Caco-2 (cell line): ENCODE measurements at regions not wholly inside any gene's neighbourhood (a gene's known extent, or its start where the extent isn't known, plus 50 kb on each side); places are given as distances from the start of the nearest gene placed in this dataset.

Experiments
- BruUV-seq: library from RNA; stranded (reverse); fragments of 400-500 nt; replicated peaks from 2 replicates; lab custom pipeline; 2021; lab: Mats Ljungman, UMichigan
- CTCF ChIA-PET: fragments of 300-600 bp; sonication (Branson Sonifier 250); formaldehyde crosslinking; loops from one replicate; lab custom pipeline; 2022; ENCODE audit warnings: antibody characterized with exemption; lab: Charles Lee
- POLR2A ChIA-PET: fragments of 300-600 bp; sonication (Branson Sonifier 250); formaldehyde crosslinking; loops from one replicate; lab custom pipeline; 2022; ENCODE audit warnings: antibody characterized with exemption; lab: Charles Lee
- DNase-seq, 2 experiments: peaks; one replicate each; pipeline versions ENCODE4 v3.0.0 to v3.0.0-alpha.2; 2020 to 2022
- H3K27me3 ChIP-seq: replicated peaks from 2 replicates; pipeline ENCODE4 v1.6.0; 2011; ENCODE audit warnings: low read length; ENCODE audit not compliant: control insufficient read depth, insufficient read depth
- H3K36me3 ChIP-seq: 2 replicates; pipeline ENCODE4 v1.5.1; 2011; ENCODE audit warnings: low read length; ENCODE audit not compliant: control insufficient read depth, insufficient read depth
- H3K4me1 ChIP-seq: fragments of 250-450 bp; sonication (Bioruptor Pico); 2 replicates; pipeline ENCODE4 v1.5.1; 2020; ENCODE audit warnings: mild to moderate bottlenecking
- H3K4me3 ChIP-seq: 2 replicates; pipeline ENCODE4 v1.5.1; 2011; ENCODE audit warnings: low read depth, mild to moderate bottlenecking, control low read depth, low read length
- H3K9me3 ChIP-seq: fragments of 250-450 bp; sonication (Bioruptor Pico); 2 replicates; pipeline ENCODE4 v1.5.1; 2020; ENCODE audit warnings: mild to moderate bottlenecking, moderate library complexity
- H3K27ac Mint-ChIP-seq: one replicate; pipeline ENCODE4 v1.8.0; 2022; ENCODE audit warnings: mixed read lengths; ENCODE audit not compliant: unreplicated experiment
- H3K27me3 Mint-ChIP-seq: one replicate; pipeline ENCODE4 v1.8.0; 2022; ENCODE audit warnings: mixed read lengths; ENCODE audit not compliant: insufficient read depth, unreplicated experiment
- H3K36me3 Mint-ChIP-seq: one replicate; pipeline ENCODE4 v1.8.0; 2022; ENCODE audit warnings: mild to moderate bottlenecking, mixed read lengths; ENCODE audit not compliant: insufficient read depth, unreplicated experiment
- H3K4me1 Mint-ChIP-seq: one replicate; pipeline ENCODE4 v1.8.0; 2022; ENCODE audit warnings: low read depth, mixed read lengths; ENCODE audit not compliant: unreplicated experiment
- H3K4me3 Mint-ChIP-seq: one replicate; pipeline ENCODE4 v1.8.0; 2022; ENCODE audit warnings: mild to moderate bottlenecking, moderate library complexity, mixed read lengths; ENCODE audit not compliant: unreplicated experiment
- H3K9me3 Mint-ChIP-seq: one replicate; pipeline ENCODE4 v1.8.0; 2022; ENCODE audit warnings: mixed read lengths; ENCODE audit not compliant: unreplicated experiment
- intact Hi-C: fragments of 100-400 bp; cut with micrococcal nuclease; formaldehyde crosslinking; loops from one replicate; pipeline ENCODE4 v1.10.0; 2022; ENCODE audit not compliant: unreplicated experiment
- TF ChIP-seq, protein P1 (sequence below), 2 experiments: fragments of 200-600 bp in 1 of 2; IDR thresholded peaks; 1 replicate in 1 of 2; 2 replicates in 1 of 2; pipeline versions ENCODE4 v1.5.1 to v1.8.0; 2011 to 2022; ENCODE audit warnings: antibody characterized with exemption in 1 of 2, control low read depth in 1 of 2, inconsistent platforms in 1 of 2, low read depth in 1 of 2, low read length in 1 of 2, mild to moderate bottlenecking in 1 of 2, moderate library complexity in 1 of 2; ENCODE audit not compliant: insufficient read depth in 1 of 2, severe bottlenecking in 1 of 2, unreplicated experiment in 1 of 2

DNA sequence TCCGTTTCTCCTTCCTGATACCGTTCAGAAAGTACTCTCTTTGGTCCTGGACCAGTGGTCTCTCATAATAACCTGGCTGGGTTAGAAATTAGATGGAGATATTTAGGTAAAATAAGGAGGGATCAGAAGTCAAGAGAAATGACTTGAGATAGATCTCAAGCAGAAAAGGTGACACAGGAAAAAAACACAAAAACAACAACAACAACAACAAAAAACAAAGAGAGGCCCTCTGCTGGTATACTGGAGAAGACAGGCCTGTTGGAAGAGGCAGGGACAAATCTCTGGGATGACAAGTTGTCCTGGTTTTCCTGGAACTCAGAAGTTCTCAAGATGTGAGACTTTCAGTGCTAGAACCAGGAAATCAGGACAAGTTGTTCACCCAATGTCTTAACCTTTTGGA lies 430.5 kb downstream of the SHISA9 start:
- Mint-ChIP-seq H3K27ac (no peak overlapping the region), H3K4me3 (no peak overlapping the region), H3K27me3 (peaks cover 4% of the 10 kb centered on the region), H3K4me1 (no peaks in the 10 kb centered on the region), H3K36me3 (no peaks in the 10 kb centered on the region), H3K9me3 (no peaks in the 10 kb centered on the region)
- H3K4me1 ChIP-seq = no peaks in the 10 kb centered on the region
- H3K36me3 ChIP-seq = no peaks in the 10 kb centered on the region
- BruUV-seq = no TSS peak
- TF ChIP-seq, protein P1, sequence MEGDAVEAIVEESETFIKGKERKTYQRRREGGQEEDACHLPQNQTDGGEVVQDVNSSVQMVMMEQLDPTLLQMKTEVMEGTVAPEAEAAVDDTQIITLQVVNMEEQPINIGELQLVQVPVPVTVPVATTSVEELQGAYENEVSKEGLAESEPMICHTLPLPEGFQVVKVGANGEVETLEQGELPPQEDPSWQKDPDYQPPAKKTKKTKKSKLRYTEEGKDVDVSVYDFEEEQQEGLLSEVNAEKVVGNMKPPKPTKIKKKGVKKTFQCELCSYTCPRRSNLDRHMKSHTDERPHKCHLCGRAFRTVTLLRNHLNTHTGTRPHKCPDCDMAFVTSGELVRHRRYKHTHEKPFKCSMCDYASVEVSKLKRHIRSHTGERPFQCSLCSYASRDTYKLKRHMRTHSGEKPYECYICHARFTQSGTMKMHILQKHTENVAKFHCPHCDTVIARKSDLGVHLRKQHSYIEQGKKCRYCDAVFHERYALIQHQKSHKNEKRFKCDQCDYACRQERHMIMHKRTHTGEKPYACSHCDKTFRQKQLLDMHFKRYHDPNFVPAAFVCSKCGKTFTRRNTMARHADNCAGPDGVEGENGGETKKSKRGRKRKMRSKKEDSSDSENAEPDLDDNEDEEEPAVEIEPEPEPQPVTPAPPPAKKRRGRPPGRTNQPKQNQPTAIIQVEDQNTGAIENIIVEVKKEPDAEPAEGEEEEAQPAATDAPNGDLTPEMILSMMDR (IDR thresholded peaks at IDR 0.05; ENCODE audit: insufficient read depth in 1 of 2, low read depth in 1 of 2, low read length in 1 of 2, severe bottlenecking in 1 of 2, unreplicated experiment in 1 of 2) = peak in 1 of 2 experiments; percentile 4
- intact Hi-C loops = no loop called here
- CTCF ChIA-PET = no interaction called here
- DNase-seq = no peak
- no peaks in the 10 kb centered on the region for H3K27me3 ChIP-seq
- no peak overlapping the region for H3K4me3 ChIP-seq
- POLR2A ChIA-PET = no interaction called here
- no peaks in the 10 kb centered on the region for H3K9me3 ChIP-seq

DNA sequence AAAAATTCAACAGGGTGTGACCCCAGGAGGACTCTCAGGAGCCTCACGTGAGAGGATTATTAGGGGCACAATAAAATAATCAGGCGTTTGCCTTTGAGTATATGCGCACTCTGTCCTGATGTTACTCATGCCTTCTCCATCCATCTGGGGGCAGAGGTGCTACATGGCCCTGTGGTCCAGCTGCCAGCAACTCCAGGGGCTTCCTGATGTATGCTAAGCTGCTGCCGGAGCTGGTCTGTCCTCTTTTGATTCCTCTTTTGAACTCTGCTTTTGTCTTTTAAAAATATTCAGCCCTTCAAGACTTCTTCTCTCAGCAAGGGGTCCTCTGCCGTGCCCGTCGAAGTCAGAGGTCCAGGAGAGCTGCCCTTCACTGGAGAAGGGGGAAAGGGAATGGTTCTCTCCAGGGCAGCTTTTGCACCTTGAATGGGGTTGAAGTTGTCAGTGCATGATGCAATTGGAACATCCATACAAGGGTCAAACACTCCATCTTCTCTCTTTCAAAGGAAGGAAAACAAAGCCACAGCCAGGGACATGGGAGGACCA lies 431.4 kb downstream of the SHISA9 start:
- no peak overlapping the region for H3K4me3 ChIP-seq
- POLR2A ChIA-PET = no interaction called here
- H3K9me3 ChIP-seq = no peaks in the 10 kb centered on the region
- DNase-seq = no peak
- no TSS peak for BruUV-seq
- Mint-ChIP-seq H3K9me3 (no peaks in the 10 kb centered on the region), H3K4me1 (no peaks in the 10 kb centered on the region), H3K4me3 (no peak overlapping the region), H3K27me3 (peaks cover 4% of the 10 kb centered on the region), H3K27ac (no peak overlapping the region), H3K36me3 (no peaks in the 10 kb centered on the region)
- TF ChIP-seq, protein P1 (IDR thresholded peaks at IDR 0.05; ENCODE audit: insufficient read depth in 1 of 2, low read depth in 1 of 2, low read length in 1 of 2, severe bottlenecking in 1 of 2, unreplicated experiment in 1 of 2) = no peak
- no peaks in the 10 kb centered on the region for H3K27me3 ChIP-seq
- CTCF ChIA-PET = no interaction called here
- H3K36me3 ChIP-seq = no peaks in the 10 kb centered on the region
- intact Hi-C loops = no loop called here
- no peaks in the 10 kb centered on the region for H3K4me1 ChIP-seq

DNA sequence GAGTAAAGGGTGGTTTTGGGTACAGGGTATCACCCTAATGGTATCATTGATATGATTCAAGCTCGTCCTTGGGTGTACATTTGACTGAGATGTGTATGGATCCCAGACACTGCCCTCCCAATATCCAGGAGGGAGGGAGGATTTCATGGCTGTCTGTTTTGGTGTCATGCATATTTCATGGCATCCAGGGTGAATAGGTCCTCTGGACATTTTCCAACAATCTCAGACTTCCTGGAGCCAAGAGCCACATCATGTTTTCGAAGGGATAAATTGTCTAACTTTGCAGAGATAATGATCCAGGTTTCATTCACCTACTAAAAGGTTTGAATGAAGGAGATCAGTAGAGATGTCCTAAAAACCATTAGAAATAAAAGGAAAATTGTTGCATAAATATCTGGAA lies 431.9 kb downstream of the SHISA9 start:
- no peaks in the 10 kb centered on the region for H3K36me3 ChIP-seq
- CTCF ChIA-PET = no interaction called here
- POLR2A ChIA-PET = no interaction called here
- no peaks in the 10 kb centered on the region for H3K36me3 Mint-ChIP-seq
- no peak overlapping the region for H3K4me3 Mint-ChIP-seq
- intact Hi-C loops = no loop called here
- H3K9me3 ChIP-seq = no peaks in the 10 kb centered on the region
- peaks cover 4% of the 10 kb centered on the region for H3K27me3 Mint-ChIP-seq
- H3K27me3 ChIP-seq = no peaks in the 10 kb centered on the region
- TF ChIP-seq, protein P1 (IDR thresholded peaks at IDR 0.05; ENCODE audit: insufficient read depth in 1 of 2, low read depth in 1 of 2, low read length in 1 of 2, severe bottlenecking in 1 of 2, unreplicated experiment in 1 of 2) = no peak
- no peaks in the 10 kb centered on the region for H3K4me1 Mint-ChIP-seq
- BruUV-seq = no TSS peak
- no peaks in the 10 kb centered on the region for H3K4me1 ChIP-seq
- no peak for DNase-seq
- H3K27ac Mint-ChIP-seq = no peak overlapping the region
- no peak overlapping the region for H3K4me3 ChIP-seq
- H3K9me3 Mint-ChIP-seq = no peaks in the 10 kb centered on the region
